OCI-LY7 (cell line): ENCODE measurements at regions not wholly inside any gene's neighbourhood (a gene's known extent, or its start where the extent isn't known, plus 50 kb on each side); places are given as distances from the start of the nearest gene placed in this dataset.

ENCODE experiments used
- BruUV-seq: library from RNA; stranded (reverse); fragments of 400-500 nt; replicated peaks from 2 replicates; lab custom pipeline; 2021; lab: Mats Ljungman, UMichigan
- CTCF ChIA-PET: fragments of 300-600 bp; sonication (Branson Sonifier 250); formaldehyde crosslinking; loops from one replicate; lab custom pipeline; 2022; ENCODE audit warnings: antibody characterized with exemption; ENCODE audit not compliant: unreplicated experiment; lab: Charles Lee
- POLR2A ChIA-PET: fragments of 300-600 bp; sonication (Branson Sonifier 250); formaldehyde crosslinking; loops from one replicate; lab custom pipeline; 2022; ENCODE audit warnings: antibody characterized with exemption; lab: Charles Lee
- DNase-seq: peaks from one replicate; pipeline ENCODE4 v3.0.0-alpha.2; 2015; ENCODE audit warnings: low spot score
- H2AFZ ChIP-seq: fragments of 200-600 bp; sonication (generic), shearing (Covaris generic); 2 replicates; pipeline ENCODE4 v1.6.1; 2014; ENCODE audit warnings: mild to moderate bottlenecking, antibody characterized with exemption, low read length, moderate library complexity
- H3K27ac ChIP-seq: fragments of 200-600 bp; sonication (generic); 2 replicates; pipeline ENCODE4 v1.5.1; 2014; ENCODE audit warnings: mixed run types, low read depth, mild to moderate bottlenecking, moderate library complexity, low read length, inconsistent platforms; ENCODE audit not compliant: poor library complexity, severe bottlenecking
- H3K36me3 ChIP-seq: fragments of 200-600 bp; sonication (generic); 2 replicates; pipeline ENCODE4 v1.6.1; 2014; ENCODE audit warnings: mild to moderate bottlenecking, antibody characterized with exemption, low read length, moderate library complexity, mixed read lengths; ENCODE audit not compliant: insufficient read depth
- H3K4me1 ChIP-seq: fragments of 200-600 bp; sonication (generic); 2 replicates; pipeline ENCODE4 v1.5.1; 2014; ENCODE audit warnings: mild to moderate bottlenecking, low read length; ENCODE audit not compliant: insufficient read depth, poor library complexity, severe bottlenecking
- H3K4me2 ChIP-seq: fragments of 200-600 bp; sonication (generic); 2 replicates; pipeline ENCODE4 v1.6.1; 2014; ENCODE audit warnings: mild to moderate bottlenecking, low read length
- H3K4me3 ChIP-seq: fragments of 200-600 bp; sonication (generic); 2 replicates; pipeline ENCODE4 v1.5.1; 2014; ENCODE audit warnings: mild to moderate bottlenecking, low read depth, low read length; ENCODE audit not compliant: poor library complexity, severe bottlenecking
- H3K79me2 ChIP-seq: fragments of 200-600 bp; sonication (generic); 2 replicates; pipeline ENCODE4 v1.6.1; 2016; ENCODE audit warnings: low read depth, mild to moderate bottlenecking, low read length, moderate library complexity, mixed read lengths; ENCODE audit not compliant: insufficient read depth
- H3K9me2 ChIP-seq: fragments of 200-600 bp; sonication (generic); 2 replicates; pipeline ENCODE4 v1.6.1; 2016; ENCODE audit warnings: mild to moderate bottlenecking, low read length, mixed read lengths; ENCODE audit not compliant: insufficient read depth
- H3K9me3 ChIP-seq: fragments of 200-600 bp; sonication (generic); 2 replicates; pipeline ENCODE4 v1.6.1; 2014; ENCODE audit warnings: mild to moderate bottlenecking, mixed run types, low read length, mixed read lengths
- H4K20me1 ChIP-seq: fragments of 200-600 bp; sonication (generic); 2 replicates; pipeline ENCODE4 v1.6.1; 2014; ENCODE audit warnings: mild to moderate bottlenecking, antibody characterized with exemption, low read length, moderate library complexity, mixed read lengths; ENCODE audit not compliant: insufficient read depth
- EZH2phosphoT487 ChIP-seq: fragments of 200-600 bp; sonication (generic); IDR thresholded peaks from 2 replicates; pipeline ENCODE4 v1.6.1; 2018; ENCODE audit warnings: low read depth, borderline replicate concordance, mild to moderate bottlenecking, mixed run types, antibody characterized with exemption, low read length, moderate library complexity, mixed read lengths
- intact Hi-C: fragments of 100-400 bp; cut with micrococcal nuclease; formaldehyde crosslinking; loops from one replicate; pipeline ENCODE4 v1.10.0; 2022; ENCODE audit not compliant: unreplicated experiment
- TF ChIP-seq, protein P1 (sequence below): fragments of 200-600 bp; sonication (generic); conservative IDR thresholded peaks from 2 replicates; pipeline ENCODE4 v1.5.1; 2014; ENCODE audit warnings: mild to moderate bottlenecking, antibody characterized with exemption, low read length, moderate library complexity, mixed read lengths

DNA sequence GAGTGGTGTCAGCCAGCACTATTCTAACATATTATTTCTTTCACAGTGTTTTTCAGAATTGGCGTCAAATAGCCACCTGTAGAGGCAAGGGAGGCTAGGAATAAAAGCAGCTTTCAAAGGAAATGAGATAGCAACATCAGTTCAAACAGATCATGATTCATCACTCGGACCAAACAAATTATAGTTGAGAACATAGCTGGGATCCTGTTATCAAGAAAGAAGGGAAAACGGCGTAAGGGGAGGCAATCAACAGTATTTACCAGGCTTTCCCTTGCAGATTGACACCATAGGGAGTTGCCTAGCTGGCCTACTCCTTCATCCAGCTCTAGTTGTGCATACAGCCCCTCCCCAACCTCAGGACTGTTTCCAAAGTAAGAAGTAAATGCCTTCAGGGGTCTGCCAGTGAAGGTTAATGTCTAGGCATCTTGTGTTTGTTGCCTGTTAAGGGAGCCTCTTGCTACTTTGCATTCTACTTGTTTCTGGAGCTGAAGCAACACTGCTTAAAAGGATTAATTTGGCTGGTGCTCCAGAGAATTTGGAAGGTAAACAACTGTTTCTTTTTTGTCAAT, 286.5 kb downstream of the NSUN3 start:
- H3K9me2 ChIP-seq: no peaks in the 10 kb centered on the region; the same call in 1 of the 2 replicates
- no TSS peak for BruUV-seq
- H4K20me1 ChIP-seq: no peaks in the 10 kb centered on the region
- intact Hi-C loops: no loop called here
- H3K4me2 ChIP-seq: no peak overlapping the region
- no peaks in the 10 kb centered on the region for H3K79me2 ChIP-seq
- no peak overlapping the region for H3K27ac ChIP-seq
- no peaks in the 10 kb centered on the region for H3K4me1 ChIP-seq
- ChIA-PET CTCF (no interaction called here), POLR2A (interaction anchor here (0.8 kb wide), 1 partner anchor 1856 kb away, joined by 3 read pairs; no protein-coding TSS in a partner anchor)
- no peak overlapping the region for H3K4me3 ChIP-seq
- no peaks in the 10 kb centered on the region for H3K9me3 ChIP-seq
- no peaks in the 10 kb centered on the region for H3K36me3 ChIP-seq
- TF ChIP-seq, protein P1, sequence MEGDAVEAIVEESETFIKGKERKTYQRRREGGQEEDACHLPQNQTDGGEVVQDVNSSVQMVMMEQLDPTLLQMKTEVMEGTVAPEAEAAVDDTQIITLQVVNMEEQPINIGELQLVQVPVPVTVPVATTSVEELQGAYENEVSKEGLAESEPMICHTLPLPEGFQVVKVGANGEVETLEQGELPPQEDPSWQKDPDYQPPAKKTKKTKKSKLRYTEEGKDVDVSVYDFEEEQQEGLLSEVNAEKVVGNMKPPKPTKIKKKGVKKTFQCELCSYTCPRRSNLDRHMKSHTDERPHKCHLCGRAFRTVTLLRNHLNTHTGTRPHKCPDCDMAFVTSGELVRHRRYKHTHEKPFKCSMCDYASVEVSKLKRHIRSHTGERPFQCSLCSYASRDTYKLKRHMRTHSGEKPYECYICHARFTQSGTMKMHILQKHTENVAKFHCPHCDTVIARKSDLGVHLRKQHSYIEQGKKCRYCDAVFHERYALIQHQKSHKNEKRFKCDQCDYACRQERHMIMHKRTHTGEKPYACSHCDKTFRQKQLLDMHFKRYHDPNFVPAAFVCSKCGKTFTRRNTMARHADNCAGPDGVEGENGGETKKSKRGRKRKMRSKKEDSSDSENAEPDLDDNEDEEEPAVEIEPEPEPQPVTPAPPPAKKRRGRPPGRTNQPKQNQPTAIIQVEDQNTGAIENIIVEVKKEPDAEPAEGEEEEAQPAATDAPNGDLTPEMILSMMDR: no peak
- no peak for TF ChIP-seq EZH2phosphoT487
- DNase-seq: no peak
- H2AFZ ChIP-seq: no peak overlapping the region

DNA sequence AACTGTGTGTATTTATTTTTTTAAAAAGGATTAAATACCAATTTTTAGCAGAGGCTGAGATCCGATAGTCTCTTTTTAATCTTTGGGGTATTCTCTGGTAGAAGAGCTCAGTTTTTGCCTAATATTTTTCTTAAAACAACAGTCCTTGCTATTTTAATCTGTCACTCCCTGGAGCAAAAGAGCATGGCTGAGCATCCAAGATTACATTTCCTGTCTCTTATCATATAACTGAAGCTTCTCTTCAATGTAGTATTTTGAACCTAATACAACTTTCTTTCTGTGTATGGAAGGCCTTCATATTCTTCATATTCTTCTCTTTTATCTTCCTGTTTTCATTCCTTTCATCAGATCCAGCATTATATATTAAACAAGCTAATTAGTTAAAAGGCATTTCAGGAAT, 293.7 kb downstream of the NSUN3 start:
- Histone ChIP-seq H3K4me1 (no peaks in the 10 kb centered on the region), H3K9me3 (no peaks in the 10 kb centered on the region), H2AFZ (no peak overlapping the region), H4K20me1 (no peaks in the 10 kb centered on the region), H3K36me3 (no peaks in the 10 kb centered on the region), H3K9me2 (no peaks in the 10 kb centered on the region), H3K27ac (no peak overlapping the region), H3K4me3 (no peak overlapping the region), H3K79me2 (no peaks in the 10 kb centered on the region), H3K4me2 (no peak overlapping the region)
- intact Hi-C loops: no loop called here
- TF ChIP-seq EZH2phosphoT487: no peak
- TF ChIP-seq, protein P1: no peak
- CTCF ChIA-PET: no interaction called here
- no peak for DNase-seq
- POLR2A ChIA-PET: interaction anchor here (1.8 kb wide), 1 partner anchor 11 kb away, joined by 4 read pairs; no protein-coding TSS in a partner anchor
- no TSS peak for BruUV-seq

GRCh38 chr3:94359996-94360395, 297.1 kb downstream of the NSUN3 start:
- Histone ChIP-seq H3K79me2 (no peaks in the 10 kb centered on the region), H2AFZ (no peak overlapping the region), H3K36me3 (no peaks in the 10 kb centered on the region), H4K20me1 (no peaks in the 10 kb centered on the region), H3K9me2 (no peaks in the 10 kb centered on the region), H3K4me3 (no peak overlapping the region), H3K9me3 (no peaks in the 10 kb centered on the region), H3K27ac (no peak overlapping the region), H3K4me1 (no peaks in the 10 kb centered on the region), H3K4me2 (no peak overlapping the region)
- intact Hi-C loops: no loop called here
- DNase-seq: no peak
- TF ChIP-seq, protein P1: no peak
- TF ChIP-seq EZH2phosphoT487: no peak
- POLR2A ChIA-PET: no interaction called here
- no TSS peak for BruUV-seq
- CTCF ChIA-PET: no interaction called here
